GM12878 (cell line): ENCODE measurements at regions not wholly inside any gene's neighbourhood (a gene's known extent, or its start where the extent isn't known, plus 50 kb on each side); places are given as distances from the start of the nearest gene placed in this dataset.

Experiments
- ATAC-seq: fragments of 200-7000 bp; cut with Tn5 transposase; 3 replicates; pipeline ENCODE4 v1.9.1; 2020; ENCODE audit warnings: mild to moderate bottlenecking, moderate library complexity
- BruUV-seq: library from RNA; stranded (reverse); fragments of 400-500 nt; replicated peaks from 2 replicates; lab custom pipeline; 2021; lab: Mats Ljungman, UMichigan
- CTCF ChIA-PET: fragments of 300-600 bp; sonication (Branson Sonifier 250); formaldehyde crosslinking; extraction: SDS; loops from one replicate; lab custom pipeline; 2021; ENCODE audit warnings: inconsistent platforms; lab: Yijun Ruan, JAX
- POLR2A ChIA-PET: fragments of 350-600 bp; formaldehyde crosslinking; extraction: SDS; loops from one replicate; lab custom pipeline; 2021; ENCODE audit warnings: inconsistent platforms; lab: Charles Lee
- RAD21 ChIA-PET: fragments of 300-600 bp; sonication (Branson Sonifier 250); formaldehyde crosslinking; loops from one replicate; lab custom pipeline; 2023; ENCODE audit warnings: antibody characterized with exemption; ENCODE audit not compliant: unreplicated experiment; lab: Charles Lee
- SMC1A ChIA-PET: fragments of 300-600 bp; sonication (Branson Sonifier 250); formaldehyde crosslinking; loops from one replicate; lab custom pipeline; 2023; ENCODE audit not compliant: unreplicated experiment, uncharacterized antibody; lab: Charles Lee
- DNase-seq: peaks from one replicate; pipeline ENCODE4 v3.0.0-alpha.2; 2011; ENCODE audit warnings: low read depth, low spot score
- FAIRE-seq: peaks from 3 replicates; lab custom pipeline; 2011; peaks lifted over from hg19 to GRCh38; lab: Jason Lieb, UNC
- H2AFZ ChIP-seq: 2 replicates; pipeline ENCODE4 v1.6.0; 2011; ENCODE audit warnings: low read depth, low read length, control low read depth; ENCODE audit not compliant: control insufficient read depth
- H3K27ac ChIP-seq: 2 replicates; pipeline ENCODE4 v1.5.1; 2011; ENCODE audit warnings: control low read depth; ENCODE audit not compliant: control insufficient read depth, insufficient read depth
- H3K27me3 ChIP-seq, 2 experiments: replicated peaks in 1 of 2; 2 replicates each; pipeline versions ENCODE4 v1.6.0 to v1.6.1; 2011; ENCODE audit warnings: low read length in 1 of 2; ENCODE audit not compliant: control insufficient read depth in 2 of 2, insufficient read depth in 2 of 2
- H3K36me3 ChIP-seq, 2 experiments: 2 replicates each; pipeline ENCODE4 v1.5.1; 2011; ENCODE audit warnings: low read length in 1 of 2; ENCODE audit not compliant: control insufficient read depth in 2 of 2, insufficient read depth in 2 of 2
- H3K4me1 ChIP-seq: 2 replicates; pipeline ENCODE4 v1.6.1; 2011; ENCODE audit warnings: mild to moderate bottlenecking, low read length, moderate library complexity, mixed read lengths; ENCODE audit not compliant: control insufficient read depth, insufficient read depth
- H3K4me2 ChIP-seq: 2 replicates; pipeline ENCODE4 v1.6.0; 2011; ENCODE audit warnings: control low read depth; ENCODE audit not compliant: control insufficient read depth, insufficient read depth
- H3K4me3 ChIP-seq: fragments of 200-600 bp; sonication (generic); 2 replicates; pipeline ENCODE4 v1.5.1; 2016
- H3K79me2 ChIP-seq: 2 replicates; pipeline ENCODE4 v1.6.0; 2011; ENCODE audit warnings: low read length; ENCODE audit not compliant: control insufficient read depth, insufficient read depth
- H3K9ac ChIP-seq: 2 replicates; pipeline ENCODE4 v1.8.0; 2011; ENCODE audit warnings: low read length, control low read depth, mixed read lengths; ENCODE audit not compliant: control insufficient read depth, insufficient read depth
- H3K9me3 ChIP-seq: replicated peaks from 3 replicates; pipeline ENCODE4 v1.5.1; 2011; ENCODE audit warnings: mild to moderate bottlenecking, low read length; ENCODE audit not compliant: control insufficient read depth, insufficient read depth
- H4K20me1 ChIP-seq: 2 replicates; pipeline ENCODE4 v1.6.0; 2011; ENCODE audit not compliant: control insufficient read depth, insufficient read depth
- ASH2L ChIP-seq: fragments of 300-600, 200-600 bp; sonication (generic); IDR thresholded peaks from 2 replicates; pipeline ENCODE4 v1.6.1; 2017; ENCODE audit warnings: low read depth, mild to moderate bottlenecking, borderline replicate concordance
- EP300 ChIP-seq, 2 experiments: fragments of 150-350 bp in 1 of 2; IDR thresholded peaks; 2 replicates each; pipeline ENCODE4 v1.6.1; 2011 to 2012; ENCODE audit warnings: low read depth in 2 of 2, low read length in 2 of 2, borderline replicate concordance in 1 of 2, improper control_type of control experiment in 1 of 2, inconsistent platforms in 1 of 2; ENCODE audit not compliant: control insufficient read depth in 1 of 2
- NBN ChIP-seq: fragments of 450-650 bp; IDR thresholded peaks from 2 replicates; pipeline ENCODE4 v1.6.1; 2016
- NR2C2 ChIP-seq: IDR thresholded peaks from 2 replicates; pipeline ENCODE4 v1.6.1; 2011; ENCODE audit warnings: borderline replicate concordance, low read depth; ENCODE audit not compliant: control insufficient read depth, insufficient read length
- POLR2AphosphoS2 ChIP-seq: IDR thresholded peaks from 2 replicates; pipeline ENCODE4 v1.6.1; 2011; ENCODE audit warnings: low read depth, mild to moderate bottlenecking, low read length, improper control_type of control experiment, moderate library complexity
- SIX5 ChIP-seq: IDR thresholded peaks from 2 replicates; pipeline ENCODE4 v1.6.1; 2011; ENCODE audit warnings: mild to moderate bottlenecking, low read depth, low read length, moderate library complexity; ENCODE audit not compliant: severe bottlenecking
- SMAD5 ChIP-seq: IDR thresholded peaks from 2 replicates; pipeline ENCODE4 v1.6.1; 2016; ENCODE audit warnings: antibody characterized with exemption, low read depth
- SRF ChIP-seq, 2 experiments: IDR thresholded peaks; 2 replicates each; pipeline ENCODE4 v1.6.1; 2011; ENCODE audit warnings: low read depth in 2 of 2, low read length in 2 of 2, mild to moderate bottlenecking in 1 of 2, moderate library complexity in 1 of 2
- ZNF207 ChIP-seq: fragments of 450-650 bp; IDR thresholded peaks from 2 replicates; pipeline ENCODE4 v1.6.1; 2014; ENCODE audit warnings: antibody characterized with exemption, mild to moderate bottlenecking, borderline replicate concordance
- ZSCAN29 ChIP-seq: fragments of 450-650 bp; IDR thresholded peaks from 2 replicates; pipeline ENCODE4 v1.6.1; 2017; ENCODE audit warnings: mild to moderate bottlenecking, moderate library complexity
- in situ Hi-C: fragments of 300-500 bp; cut with MboI; formaldehyde crosslinking; loops from 9 replicates; pipeline ENCODE4 v1.14.3; 2018; ENCODE audit warnings: mixed read lengths
- intact Hi-C: fragments of 100-400 bp; cut with micrococcal nuclease; formaldehyde crosslinking; loops from one replicate; pipeline ENCODE4 v1.14.2; 2022; ENCODE audit not compliant: unreplicated experiment
- TF ChIP-seq, protein P1 (sequence below): fragments of 450-650 bp; formaldehyde crosslinking; IDR thresholded peaks from 2 replicates; pipeline ENCODE4 v1.4.0; 2020; ENCODE audit warnings: mild to moderate bottlenecking, moderate library complexity
- TF ChIP-seq, protein P2 (sequence below): fragments of 450-650 bp; IDR thresholded peaks from 2 replicates; pipeline ENCODE4 v1.6.1; 2016; ENCODE audit warnings: mild to moderate bottlenecking

- ATAC-seq (no peak), FAIRE-seq (no peak), DNase-seq (no peak)
- Histone ChIP-seq H3K4me2 (no peak overlapping the region), H3K9me3 (no peaks in the 10 kb centered on the region), H3K9ac (no peak overlapping the region), H4K20me1 (no peaks in the 10 kb centered on the region), H2AFZ (no peak overlapping the region), H3K27ac (no peak overlapping the region), H3K36me3 (no peaks in the 10 kb centered on the region), H3K4me1 (no peaks in the 10 kb centered on the region), H3K79me2 (no peaks in the 10 kb centered on the region)
- ChIA-PET SMC1A (no interaction called here), RAD21 (no interaction called here), POLR2A (no interaction called here), CTCF (no interaction called here)
- intact Hi-C loops: no loop called here
- no TSS peak for BruUV-seq
- no peak for TF ChIP-seq NBN
- no peak for TF ChIP-seq ZSCAN29
- TF ChIP-seq, protein P1, sequence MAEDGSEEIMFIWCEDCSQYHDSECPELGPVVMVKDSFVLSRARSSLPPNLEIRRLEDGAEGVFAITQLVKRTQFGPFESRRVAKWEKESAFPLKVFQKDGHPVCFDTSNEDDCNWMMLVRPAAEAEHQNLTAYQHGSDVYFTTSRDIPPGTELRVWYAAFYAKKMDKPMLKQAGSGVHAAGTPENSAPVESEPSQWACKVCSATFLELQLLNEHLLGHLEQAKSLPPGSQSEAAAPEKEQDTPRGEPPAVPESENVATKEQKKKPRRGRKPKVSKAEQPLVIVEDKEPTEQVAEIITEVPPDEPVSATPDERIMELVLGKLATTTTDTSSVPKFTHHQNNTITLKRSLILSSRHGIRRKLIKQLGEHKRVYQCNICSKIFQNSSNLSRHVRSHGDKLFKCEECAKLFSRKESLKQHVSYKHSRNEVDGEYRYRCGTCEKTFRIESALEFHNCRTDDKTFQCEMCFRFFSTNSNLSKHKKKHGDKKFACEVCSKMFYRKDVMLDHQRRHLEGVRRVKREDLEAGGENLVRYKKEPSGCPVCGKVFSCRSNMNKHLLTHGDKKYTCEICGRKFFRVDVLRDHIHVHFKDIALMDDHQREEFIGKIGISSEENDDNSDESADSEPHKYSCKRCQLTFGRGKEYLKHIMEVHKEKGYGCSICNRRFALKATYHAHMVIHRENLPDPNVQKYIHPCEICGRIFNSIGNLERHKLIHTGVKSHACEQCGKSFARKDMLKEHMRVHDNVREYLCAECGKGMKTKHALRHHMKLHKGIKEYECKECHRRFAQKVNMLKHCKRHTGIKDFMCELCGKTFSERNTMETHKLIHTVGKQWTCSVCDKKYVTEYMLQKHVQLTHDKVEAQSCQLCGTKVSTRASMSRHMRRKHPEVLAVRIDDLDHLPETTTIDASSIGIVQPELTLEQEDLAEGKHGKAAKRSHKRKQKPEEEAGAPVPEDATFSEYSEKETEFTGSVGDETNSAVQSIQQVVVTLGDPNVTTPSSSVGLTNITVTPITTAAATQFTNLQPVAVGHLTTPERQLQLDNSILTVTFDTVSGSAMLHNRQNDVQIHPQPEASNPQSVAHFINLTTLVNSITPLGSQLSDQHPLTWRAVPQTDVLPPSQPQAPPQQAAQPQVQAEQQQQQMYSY: no peak
- no peak for TF ChIP-seq SRF (IDR thresholded peaks at IDR 0.05; ENCODE audit: low read depth in 2 of 2, low read length in 2 of 2)
- TF ChIP-seq POLR2AphosphoS2: no peak
- TF ChIP-seq, protein P2, sequence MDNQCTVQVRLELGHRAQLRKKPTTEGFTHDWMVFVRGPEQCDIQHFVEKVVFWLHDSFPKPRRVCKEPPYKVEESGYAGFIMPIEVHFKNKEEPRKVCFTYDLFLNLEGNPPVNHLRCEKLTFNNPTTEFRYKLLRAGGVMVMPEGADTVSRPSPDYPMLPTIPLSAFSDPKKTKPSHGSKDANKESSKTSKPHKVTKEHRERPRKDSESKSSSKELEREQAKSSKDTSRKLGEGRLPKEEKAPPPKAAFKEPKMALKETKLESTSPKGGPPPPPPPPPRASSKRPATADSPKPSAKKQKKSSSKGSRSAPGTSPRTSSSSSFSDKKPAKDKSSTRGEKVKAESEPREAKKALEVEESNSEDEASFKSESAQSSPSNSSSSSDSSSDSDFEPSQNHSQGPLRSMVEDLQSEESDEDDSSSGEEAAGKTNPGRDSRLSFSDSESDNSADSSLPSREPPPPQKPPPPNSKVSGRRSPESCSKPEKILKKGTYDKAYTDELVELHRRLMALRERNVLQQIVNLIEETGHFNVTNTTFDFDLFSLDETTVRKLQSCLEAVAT: no peak
- TF ChIP-seq NR2C2: no peak
- TF ChIP-seq ASH2L: no peak
- TF ChIP-seq EP300 (IDR thresholded peaks at IDR 0.05; ENCODE audit: borderline replicate concordance in 1 of 2, control insufficient read depth in 1 of 2, low read depth in 2 of 2, low read length in 2 of 2): no peak
- TF ChIP-seq SMAD5: no peak
- TF ChIP-seq ZNF207: no peak
- no peak for TF ChIP-seq SIX5
- TF ChIP-seq, all 136 proteins: peak for 0
- in situ Hi-C loops: no loop called here
- Histone ChIP-seq H3K27me3 (no peaks in the 10 kb centered on the region), H3K4me3 (no peak overlapping the region)
Observed at GRCh38 chr3:87468938-87469337, 192.6 kb upstream of the POU1F1 start.
